ENCODE measurements at regions not wholly inside any gene's neighbourhood (a gene's known extent, or its start where the extent isn't known, plus 50 kb on each side); places are given as distances from the start of the nearest gene placed in this dataset.
"Not testable (repeated sequence)": the region's sequence is repeated elsewhere in the genome, so short reads cannot be mapped to it uniquely, and the experiment has no call there.

GRCh38 chr6:87772597-87773530, 70.8 kb upstream of the AKIRIN2 start:
- no peak overlapping the region for H3K27ac Mint-ChIP-seq
- ATAC-seq (no peak), DNase-seq (no peak)
- no peaks in the 10 kb centered on the region for H3K9me3 ChIP-seq (ENCODE audit: control insufficient read depth, low read length, poor library complexity, severe bottlenecking)
- H3K4me3 Mint-ChIP-seq: no peak overlapping the region
- no peaks in the 10 kb centered on the region for H3K27me3 Mint-ChIP-seq
- H3K36me3 Mint-ChIP-seq (ENCODE audit: low read depth): no peaks in the 10 kb centered on the region
- peaks cover 2% of the 10 kb centered on the region for H3K4me1 Mint-ChIP-seq

- Mint-ChIP-seq H3K27me3 (no peaks in the 10 kb centered on the region), H3K36me3 (ENCODE audit: low read depth) (no peaks in the 10 kb centered on the region), H3K4me1 (no peaks in the 10 kb centered on the region), H3K4me3 (no peak overlapping the region), H3K27ac (no peak overlapping the region)
- ATAC-seq (no peak), DNase-seq (no peak)
- no peaks in the 10 kb centered on the region for H3K9me3 ChIP-seq (ENCODE audit: control insufficient read depth, low read length, poor library complexity, severe bottlenecking)
These were observed 65.4 kb upstream of the AKIRIN2 start for GRCh38 chr6:87767478-87767877.

- no peaks in the 10 kb centered on the region for H3K9me3 ChIP-seq (ENCODE audit: control insufficient read depth, low read length, poor library complexity, severe bottlenecking)
- DNase-seq: no peak
- no peak overlapping the region for H3K4me3 Mint-ChIP-seq
- H3K27me3 Mint-ChIP-seq: no peaks in the 10 kb centered on the region
- H3K27ac Mint-ChIP-seq: no peak overlapping the region
- no peak for ATAC-seq
- H3K4me1 Mint-ChIP-seq: no peaks in the 10 kb centered on the region
- H3K36me3 Mint-ChIP-seq (ENCODE audit: low read depth): no peaks in the 10 kb centered on the region
These were observed 64.2 kb upstream of the AKIRIN2 start for GRCh38 chr6:87766211-87766610.

- no peak for ATAC-seq
- Mint-ChIP-seq H3K4me3 (no peak overlapping the region), H3K36me3 (ENCODE audit: low read depth) (no peaks in the 10 kb centered on the region), H3K4me1 (no peaks in the 10 kb centered on the region), H3K27ac (no peak overlapping the region), H3K27me3 (no peaks in the 10 kb centered on the region)
- H3K9me3 ChIP-seq (ENCODE audit: control insufficient read depth, low read length, poor library complexity, severe bottlenecking): no peaks in the 10 kb centered on the region
- no peak for DNase-seq
These were observed 61.9 kb upstream of the AKIRIN2 start for GRCh38 chr6:87763901-87764300.

- Mint-ChIP-seq H3K4me3 (no peak overlapping the region), H3K27me3 (no peaks in the 10 kb centered on the region), H3K4me1 (no peaks in the 10 kb centered on the region), H3K36me3 (ENCODE audit: low read depth) (no peaks in the 10 kb centered on the region), H3K27ac (no peak overlapping the region)
- DNase-seq (no peak), ATAC-seq (no peak)
- no peaks in the 10 kb centered on the region for H3K9me3 ChIP-seq (ENCODE audit: control insufficient read depth, low read length, poor library complexity, severe bottlenecking)
These were observed 61.2 kb upstream of the AKIRIN2 start for GRCh38 chr6:87763276-87763675.

GRCh38 chr6:87762116-87762515, 60.1 kb upstream of the AKIRIN2 start:
- ATAC-seq: no peak
- no peak for DNase-seq
- Mint-ChIP-seq H3K4me1 (no peaks in the 10 kb centered on the region), H3K4me3 (no peak overlapping the region), H3K36me3 (ENCODE audit: low read depth) (no peaks in the 10 kb centered on the region), H3K27ac (no peak overlapping the region), H3K27me3 (no peaks in the 10 kb centered on the region)
- H3K9me3 ChIP-seq (ENCODE audit: control insufficient read depth, low read length, poor library complexity, severe bottlenecking): no peaks in the 10 kb centered on the region

GRCh38 chr6:87757792-87758191, 55.8 kb upstream of the AKIRIN2 start:
- Mint-ChIP-seq H3K4me1 (peaks cover 11% of the 10 kb centered on the region), H3K27me3 (no peaks in the 10 kb centered on the region), H3K4me3 (no peak overlapping the region), H3K36me3 (ENCODE audit: low read depth) (no peaks in the 10 kb centered on the region), H3K27ac (no peak overlapping the region)
- H3K9me3 ChIP-seq (ENCODE audit: control insufficient read depth, low read length, poor library complexity, severe bottlenecking): no peaks in the 10 kb centered on the region
- ATAC-seq: no peak
- no peak for DNase-seq

GRCh38 chr6:87756858-87757257, 54.8 kb upstream of the AKIRIN2 start:
- DNase-seq (no peak), ATAC-seq (peak; percentile 88)
- H3K4me1 Mint-ChIP-seq: peaks cover 11% of the 10 kb centered on the region
- peak overlapping the region; percentile 74 for H3K27ac Mint-ChIP-seq
- no peaks in the 10 kb centered on the region for H3K9me3 ChIP-seq (ENCODE audit: control insufficient read depth, low read length, poor library complexity, severe bottlenecking)
- H3K27me3 Mint-ChIP-seq: no peaks in the 10 kb centered on the region
- no peak overlapping the region for H3K4me3 Mint-ChIP-seq
- H3K36me3 Mint-ChIP-seq (ENCODE audit: low read depth): no peaks in the 10 kb centered on the region

GRCh38 chr6:87755708-87756671, 54.0 kb upstream of the AKIRIN2 start:
- Mint-ChIP-seq H3K4me1 (peaks cover 11% of the 10 kb centered on the region), H3K4me3 (no peak overlapping the region)

GRCh38 chr6:87754828-87755227, 52.8 kb upstream of the AKIRIN2 start:
- Mint-ChIP-seq H3K4me3 (no peak overlapping the region), H3K27me3 (no peaks in the 10 kb centered on the region), H3K4me1 (peaks cover 11% of the 10 kb centered on the region), H3K36me3 (ENCODE audit: low read depth) (no peaks in the 10 kb centered on the region), H3K27ac (no peak overlapping the region)
- no peaks in the 10 kb centered on the region for H3K9me3 ChIP-seq (ENCODE audit: control insufficient read depth, low read length, poor library complexity, severe bottlenecking)
- peak; percentile 46 for ATAC-seq
- no peak for DNase-seq

More at GRCh38 chr6:87755708-87756671, 54.0 kb upstream of the AKIRIN2 start:
- Mint-ChIP-seq H3K36me3 (ENCODE audit: low read depth) (no peaks in the 10 kb centered on the region), H3K27me3 (no peaks in the 10 kb centered on the region), H3K27ac (peak overlapping the region; percentile 74)
- no peak for ATAC-seq
- no peak for DNase-seq
- no peaks in the 10 kb centered on the region for H3K9me3 ChIP-seq (ENCODE audit: control insufficient read depth, low read length, poor library complexity, severe bottlenecking)

- no peak for DNase-seq
- Mint-ChIP-seq H3K36me3 (ENCODE audit: low read depth) (no peaks in the 10 kb centered on the region), H3K27ac (no peak overlapping the region), H3K4me3 (no peak overlapping the region), H3K4me1 (peaks cover 11% of the 10 kb centered on the region), H3K27me3 (no peaks in the 10 kb centered on the region)
- H3K9me3 ChIP-seq (ENCODE audit: control insufficient read depth, low read length, poor library complexity, severe bottlenecking): no peaks in the 10 kb centered on the region
- ATAC-seq: no peak
These were observed 51.2 kb upstream of the AKIRIN2 start for GRCh38 chr6:87753131-87753685.

- H3K36me3 Mint-ChIP-seq (ENCODE audit: low read depth); H3K27ac Mint-ChIP-seq; H3K9me3 ChIP-seq (ENCODE audit: control insufficient read depth, low read length, poor library complexity, severe bottlenecking); H3K4me3 Mint-ChIP-seq; ATAC-seq; DNase-seq; H3K27me3 Mint-ChIP-seq: not testable (repeated sequence)
- H3K4me1 Mint-ChIP-seq: peaks cover 11% of the 10 kb centered on the region
These were observed 50.5 kb upstream of the AKIRIN2 start for GRCh38 chr6:87752503-87752902.
